ENCODE measurements at regions not wholly inside any gene's neighbourhood (a gene's known extent, or its start where the extent isn't known, plus 50 kb on each side); places are given as distances from the start of the nearest gene placed in this dataset.

GRCh38 chr2:180364719-180365118, 357.6 kb upstream of the CWC22 start:
- TF ChIP-seq, protein P1, sequence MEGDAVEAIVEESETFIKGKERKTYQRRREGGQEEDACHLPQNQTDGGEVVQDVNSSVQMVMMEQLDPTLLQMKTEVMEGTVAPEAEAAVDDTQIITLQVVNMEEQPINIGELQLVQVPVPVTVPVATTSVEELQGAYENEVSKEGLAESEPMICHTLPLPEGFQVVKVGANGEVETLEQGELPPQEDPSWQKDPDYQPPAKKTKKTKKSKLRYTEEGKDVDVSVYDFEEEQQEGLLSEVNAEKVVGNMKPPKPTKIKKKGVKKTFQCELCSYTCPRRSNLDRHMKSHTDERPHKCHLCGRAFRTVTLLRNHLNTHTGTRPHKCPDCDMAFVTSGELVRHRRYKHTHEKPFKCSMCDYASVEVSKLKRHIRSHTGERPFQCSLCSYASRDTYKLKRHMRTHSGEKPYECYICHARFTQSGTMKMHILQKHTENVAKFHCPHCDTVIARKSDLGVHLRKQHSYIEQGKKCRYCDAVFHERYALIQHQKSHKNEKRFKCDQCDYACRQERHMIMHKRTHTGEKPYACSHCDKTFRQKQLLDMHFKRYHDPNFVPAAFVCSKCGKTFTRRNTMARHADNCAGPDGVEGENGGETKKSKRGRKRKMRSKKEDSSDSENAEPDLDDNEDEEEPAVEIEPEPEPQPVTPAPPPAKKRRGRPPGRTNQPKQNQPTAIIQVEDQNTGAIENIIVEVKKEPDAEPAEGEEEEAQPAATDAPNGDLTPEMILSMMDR (IDR thresholded peaks at IDR 0.05): no peak
- TF ChIP-seq POLR2A (IDR thresholded peaks at IDR 0.05): no peak
